ENCODE measurements at regions not wholly inside any gene's neighbourhood (a gene's known extent, or its start where the extent isn't known, plus 50 kb on each side); places are given as distances from the start of the nearest gene placed in this dataset.

DNA sequence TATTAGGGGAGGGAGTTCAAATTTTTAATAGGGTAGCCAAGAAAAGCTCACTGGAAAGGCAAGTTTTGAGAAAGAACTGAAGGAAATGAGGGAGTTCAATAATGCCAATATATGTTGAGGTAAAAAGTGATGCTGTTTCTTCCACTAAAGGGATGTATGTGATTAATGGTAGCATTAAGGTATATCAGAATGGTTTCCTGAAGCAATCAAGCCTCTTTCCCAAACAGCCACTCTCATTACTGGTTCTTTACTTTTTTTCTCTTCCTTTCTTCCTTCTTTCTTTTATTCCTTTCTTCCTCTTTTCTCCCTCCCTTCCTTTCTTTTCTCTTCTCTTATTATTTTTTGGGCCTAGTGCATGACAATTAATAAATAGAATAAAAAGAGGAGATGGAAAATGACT lies 433.5 kb downstream of the SATB2 start:
- Mint-ChIP-seq H3K4me1 (no peaks in the 10 kb centered on the region), H3K4me3 (no peak overlapping the region), H3K27ac (no peak overlapping the region), H3K27me3 (no peaks in the 10 kb centered on the region), H3K9me3 (no peaks in the 10 kb centered on the region), H3K36me3 (ENCODE audit: low read depth) (no peaks in the 10 kb centered on the region)
- ATAC-seq (no peak), DNase-seq (no peak)

DNA sequence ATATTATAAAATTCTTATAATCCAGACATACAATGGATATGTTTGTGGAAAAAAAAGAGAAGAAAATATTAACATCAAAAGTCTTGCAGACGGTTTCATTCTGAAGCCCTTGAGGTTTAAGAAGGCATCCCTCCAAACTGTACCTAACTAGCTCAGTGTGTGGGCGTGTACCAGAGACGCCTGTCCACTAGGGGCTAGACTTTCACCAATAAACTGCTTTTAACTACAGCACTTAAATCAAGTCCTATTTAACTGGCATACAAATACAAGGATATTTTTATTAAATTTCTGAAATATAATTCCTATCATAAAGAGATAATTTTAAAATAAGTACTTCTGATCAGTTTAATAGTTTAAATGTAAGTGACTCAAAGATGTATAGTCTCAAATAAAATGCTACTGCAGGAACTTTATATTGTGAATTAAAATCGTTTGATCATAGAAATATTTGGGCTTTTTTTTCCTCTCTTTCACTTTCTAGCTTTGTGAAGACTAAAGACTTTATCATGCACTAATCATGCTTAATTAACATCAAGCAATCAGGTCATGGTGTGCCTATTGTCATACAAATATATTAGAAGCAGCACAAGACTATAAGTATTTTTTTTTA lies 437.7 kb downstream of the SATB2 start:
- H3K9me3 Mint-ChIP-seq = no peaks in the 10 kb centered on the region
- no peaks in the 10 kb centered on the region for H3K4me1 Mint-ChIP-seq
- no peaks in the 10 kb centered on the region for H3K36me3 Mint-ChIP-seq (ENCODE audit: low read depth)
- no peak overlapping the region for H3K4me3 Mint-ChIP-seq
- no peak for ATAC-seq
- H3K27me3 Mint-ChIP-seq = no peaks in the 10 kb centered on the region
- H3K27ac Mint-ChIP-seq = no peak overlapping the region
- no peak for DNase-seq

DNA sequence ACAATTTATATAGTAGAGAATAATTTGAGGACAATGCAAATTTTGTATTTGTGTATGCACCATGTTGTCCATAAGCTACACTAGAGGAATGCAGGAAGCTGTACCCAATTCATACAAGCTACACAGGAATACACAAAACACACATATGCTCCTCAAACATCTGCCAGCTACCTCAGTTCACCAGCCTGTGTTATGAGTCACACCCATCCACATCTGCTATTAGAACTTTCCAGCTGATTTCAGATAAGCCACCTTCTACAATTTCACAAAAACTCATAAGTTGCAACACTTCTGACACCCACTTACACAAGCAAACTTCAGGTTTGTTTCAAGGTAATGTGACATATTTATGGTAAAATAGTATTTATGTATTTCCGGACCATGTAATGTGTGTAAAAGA lies 438.9 kb downstream of the SATB2 start:
- Mint-ChIP-seq H3K27ac (no peak overlapping the region), H3K4me1 (no peaks in the 10 kb centered on the region), H3K4me3 (no peak overlapping the region), H3K9me3 (no peaks in the 10 kb centered on the region), H3K36me3 (ENCODE audit: low read depth) (no peaks in the 10 kb centered on the region), H3K27me3 (no peaks in the 10 kb centered on the region)
- no peak for DNase-seq
- ATAC-seq = no peak

DNA sequence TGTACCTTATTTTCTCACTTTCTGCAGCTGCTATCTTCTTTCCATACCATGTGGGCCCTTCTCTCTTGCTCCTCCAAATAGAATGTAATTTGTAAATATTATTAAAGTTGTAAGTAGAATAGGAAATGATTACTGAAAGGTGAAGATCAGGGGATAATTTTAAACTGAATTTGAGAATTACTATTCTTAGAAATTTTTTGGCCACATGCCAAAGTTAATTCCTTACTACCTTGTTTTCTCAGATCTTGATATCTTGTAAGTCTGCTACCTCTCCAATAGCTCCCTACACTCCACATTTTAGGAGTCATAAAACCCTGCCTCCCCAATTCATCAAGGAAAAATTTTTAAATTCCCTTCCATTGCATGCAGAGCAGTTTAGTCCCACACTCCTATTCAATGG lies 442.7 kb downstream of the SATB2 start:
- H3K9me3 Mint-ChIP-seq = peaks cover 6% of the 10 kb centered on the region
- no peaks in the 10 kb centered on the region for H3K4me1 Mint-ChIP-seq
- DNase-seq (no peak), ATAC-seq (no peak)
- no peaks in the 10 kb centered on the region for H3K27me3 Mint-ChIP-seq
- no peak overlapping the region for H3K27ac Mint-ChIP-seq
- no peaks in the 10 kb centered on the region for H3K36me3 Mint-ChIP-seq (ENCODE audit: low read depth)
- H3K4me3 Mint-ChIP-seq = no peak overlapping the region

DNA sequence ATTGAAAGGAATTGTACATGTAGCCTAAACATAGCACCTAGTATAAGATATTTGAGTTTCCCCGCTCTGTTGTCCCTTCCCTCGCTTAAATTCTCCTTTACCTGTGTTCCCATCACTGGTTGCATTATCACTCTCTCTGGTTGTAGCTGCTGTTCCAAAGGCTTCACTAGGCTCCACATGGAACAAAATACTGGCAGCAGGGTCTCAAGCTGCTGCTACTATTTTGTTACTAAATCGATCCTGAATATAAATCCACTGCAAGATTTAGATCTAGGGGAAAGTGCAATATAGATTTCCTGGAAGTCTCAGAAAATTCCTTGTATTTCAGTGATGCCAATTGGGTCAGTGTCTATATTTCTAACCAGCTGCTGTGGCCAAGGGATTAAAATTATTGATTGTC lies 443.5 kb downstream of the SATB2 start:
- no peak for DNase-seq
- Mint-ChIP-seq H3K36me3 (ENCODE audit: low read depth) (no peaks in the 10 kb centered on the region), H3K27me3 (no peaks in the 10 kb centered on the region), H3K4me3 (no peak overlapping the region), H3K27ac (no peak overlapping the region), H3K4me1 (no peaks in the 10 kb centered on the region), H3K9me3 (peaks cover 7% of the 10 kb centered on the region)
- no peak for ATAC-seq

DNA sequence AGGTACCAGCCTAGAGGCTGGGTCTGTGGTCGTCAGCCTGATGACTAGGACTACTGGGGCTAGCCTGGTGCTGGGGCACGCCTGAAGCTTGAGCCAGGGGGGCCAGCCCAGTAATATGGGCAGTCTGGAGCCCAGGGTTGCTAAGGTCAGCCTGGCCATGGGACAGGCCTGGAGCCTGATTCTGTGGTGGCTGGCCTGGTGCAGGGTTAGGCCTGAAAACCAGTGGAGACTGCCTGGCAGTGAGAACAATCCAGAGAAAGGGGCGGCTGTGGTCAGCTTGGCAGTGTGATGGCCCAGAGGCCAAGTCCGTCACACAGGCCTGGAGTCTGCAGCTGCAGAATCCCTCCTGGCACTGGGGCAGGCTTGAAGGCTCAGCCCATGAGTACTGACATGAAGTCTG lies 445.8 kb downstream of the SATB2 start:
- Mint-ChIP-seq H3K27ac (no peak overlapping the region), H3K27me3 (no peaks in the 10 kb centered on the region), H3K9me3 (peaks cover 7% of the 10 kb centered on the region), H3K36me3 (ENCODE audit: low read depth) (no peaks in the 10 kb centered on the region), H3K4me3 (no peak overlapping the region), H3K4me1 (no peaks in the 10 kb centered on the region)
- ATAC-seq = peak; percentile 15
- no peak for DNase-seq

DNA sequence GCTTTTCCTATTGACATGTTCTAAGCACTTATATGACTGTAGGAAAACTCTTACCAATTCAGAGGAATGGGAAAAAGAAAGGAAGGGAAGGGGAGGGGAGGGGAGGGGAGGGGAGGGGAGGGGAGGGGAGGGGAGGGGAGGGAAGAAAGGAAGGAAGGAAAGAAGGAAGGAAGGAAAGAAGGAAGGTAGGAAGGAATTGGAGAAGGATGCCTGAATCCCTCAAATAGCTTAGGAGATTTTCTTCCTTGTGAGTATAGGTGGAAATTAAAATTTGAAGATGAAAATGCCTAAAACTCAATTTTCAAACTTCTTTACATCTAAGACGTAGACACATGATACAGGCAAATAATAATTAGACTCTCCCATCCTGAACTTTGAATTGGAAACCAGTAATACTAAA lies 463.1 kb downstream of the SATB2 start:
- DNase-seq (no peak), ATAC-seq (no peak)
- no peaks in the 10 kb centered on the region for H3K4me1 Mint-ChIP-seq
- H3K27ac Mint-ChIP-seq = no peak overlapping the region
- peaks cover 8% of the 10 kb centered on the region for H3K9me3 Mint-ChIP-seq
- no peak overlapping the region for H3K4me3 Mint-ChIP-seq
- no peaks in the 10 kb centered on the region for H3K36me3 Mint-ChIP-seq (ENCODE audit: low read depth)
- H3K27me3 Mint-ChIP-seq = no peaks in the 10 kb centered on the region

DNA sequence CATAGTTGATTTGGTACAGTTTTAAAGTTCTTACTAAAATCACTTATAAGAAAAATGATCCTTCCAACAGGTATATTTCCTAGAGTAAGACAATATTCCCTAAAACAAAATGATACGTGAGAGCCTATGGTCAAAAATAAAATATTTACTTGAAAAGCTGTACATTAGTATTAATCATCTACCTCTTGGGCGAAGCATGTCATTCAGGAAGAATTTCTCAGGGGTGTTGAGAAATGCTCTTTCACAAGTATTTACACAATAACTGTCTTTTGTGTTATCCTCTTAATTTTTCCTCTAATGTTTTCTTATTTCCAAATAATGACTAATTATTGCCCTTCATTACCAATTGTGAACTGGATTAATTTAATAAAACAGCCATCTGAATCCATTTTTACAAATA lies 466.3 kb downstream of the SATB2 start:
- H3K9me3 Mint-ChIP-seq = peaks cover 14% of the 10 kb centered on the region
- DNase-seq (no peak), ATAC-seq (no peak)
- no peaks in the 10 kb centered on the region for H3K36me3 Mint-ChIP-seq (ENCODE audit: low read depth)
- H3K27me3 Mint-ChIP-seq = no peaks in the 10 kb centered on the region
- H3K4me1 Mint-ChIP-seq = no peaks in the 10 kb centered on the region
- no peak overlapping the region for H3K27ac Mint-ChIP-seq
- no peak overlapping the region for H3K4me3 Mint-ChIP-seq

DNA sequence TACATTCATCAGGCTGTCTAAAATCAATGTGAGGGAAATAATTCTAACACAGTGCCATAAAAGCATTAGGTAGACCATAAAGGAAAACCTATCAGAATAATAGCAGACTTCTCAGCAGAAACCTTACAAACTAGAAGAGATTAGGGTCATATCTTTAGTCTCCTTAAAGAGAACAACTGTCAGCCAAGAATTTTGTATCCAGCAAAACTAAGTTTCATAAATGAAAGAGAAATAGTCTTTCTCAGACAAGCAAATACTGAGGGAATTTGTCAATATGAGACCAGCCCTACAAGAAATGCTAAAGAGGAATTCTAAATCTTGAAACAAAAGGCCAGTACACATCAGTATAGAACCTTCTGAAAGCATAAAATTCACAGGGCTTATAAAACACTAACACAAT lies 482.0 kb downstream of the SATB2 start:
- no peak overlapping the region for H3K27ac Mint-ChIP-seq
- H3K9me3 Mint-ChIP-seq = peaks cover 16% of the 10 kb centered on the region
- H3K4me3 Mint-ChIP-seq = no peak overlapping the region
- no peaks in the 10 kb centered on the region for H3K4me1 Mint-ChIP-seq
- H3K27me3 Mint-ChIP-seq = no peaks in the 10 kb centered on the region
- DNase-seq (no peak), ATAC-seq (no peak)
- H3K36me3 Mint-ChIP-seq (ENCODE audit: low read depth) = no peaks in the 10 kb centered on the region

DNA sequence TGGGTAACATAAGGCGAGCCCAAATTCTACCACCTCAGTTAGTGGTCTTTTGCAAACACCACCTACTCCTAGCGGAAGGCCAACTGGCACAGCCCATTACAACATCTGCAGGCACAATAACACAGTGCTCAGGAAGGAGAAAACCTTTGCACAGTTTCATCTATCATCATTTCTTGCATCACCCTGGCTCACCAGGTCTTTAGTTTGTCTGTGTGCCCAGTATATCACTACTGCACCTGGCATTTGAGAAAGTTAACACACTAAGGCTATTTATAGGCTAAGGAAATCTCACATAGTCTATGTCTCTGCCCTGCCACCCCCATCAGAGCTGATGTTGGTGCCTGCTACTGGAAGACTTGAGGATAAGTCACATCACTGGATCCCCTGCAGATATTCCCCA lies 484.0 kb downstream of the SATB2 start:
- Mint-ChIP-seq H3K27ac (no peak overlapping the region), H3K4me1 (no peaks in the 10 kb centered on the region), H3K9me3 (peaks cover 18% of the 10 kb centered on the region), H3K4me3 (no peak overlapping the region), H3K36me3 (ENCODE audit: low read depth) (no peaks in the 10 kb centered on the region), H3K27me3 (no peaks in the 10 kb centered on the region)
- DNase-seq = no peak
- no peak for ATAC-seq

DNA sequence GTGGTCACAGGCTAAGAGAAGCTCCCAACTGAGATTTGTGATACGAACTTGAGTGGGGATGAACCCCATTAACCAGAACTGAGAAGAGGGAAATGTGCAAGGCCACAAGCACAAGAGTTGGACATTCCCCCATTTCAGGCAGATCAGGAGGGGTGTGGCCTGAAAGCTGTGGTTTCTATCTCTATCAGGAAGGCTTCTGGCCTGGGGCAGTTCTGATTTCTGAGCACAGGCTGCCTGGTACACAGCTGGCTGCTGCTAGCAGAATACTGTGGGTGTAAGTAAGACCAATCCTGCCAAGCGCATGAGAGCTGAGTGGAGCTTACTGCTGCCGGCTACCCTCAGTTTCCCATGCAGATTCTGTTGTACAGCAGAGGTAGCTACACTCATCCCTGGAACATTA lies 484.6 kb downstream of the SATB2 start:
- H3K4me1 Mint-ChIP-seq = no peaks in the 10 kb centered on the region
- ATAC-seq = no peak
- no peak overlapping the region for H3K4me3 Mint-ChIP-seq
- no peak overlapping the region for H3K27ac Mint-ChIP-seq
- H3K36me3 Mint-ChIP-seq (ENCODE audit: low read depth) = no peaks in the 10 kb centered on the region
- DNase-seq = no peak
- no peaks in the 10 kb centered on the region for H3K27me3 Mint-ChIP-seq
- peaks cover 18% of the 10 kb centered on the region for H3K9me3 Mint-ChIP-seq

DNA sequence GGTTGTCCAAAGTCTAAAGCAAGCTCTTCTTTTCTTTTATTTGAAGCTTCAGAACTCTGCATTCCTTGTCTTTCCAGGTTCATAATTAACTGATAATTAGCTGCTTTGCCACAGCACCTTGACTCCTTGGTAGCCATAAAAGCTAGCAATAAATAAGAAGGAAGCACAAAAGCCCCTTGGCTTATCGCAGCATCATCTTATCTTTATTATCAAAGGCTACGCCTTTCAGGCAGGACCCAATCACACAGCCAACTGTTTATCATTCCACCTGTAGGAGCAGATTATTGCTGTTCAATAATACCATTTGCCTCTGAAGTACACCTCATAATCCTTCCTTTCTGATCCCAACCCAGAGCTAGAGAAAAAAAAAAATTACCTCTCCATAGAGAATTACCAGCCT lies 489.2 kb downstream of the SATB2 start:
- H3K36me3 Mint-ChIP-seq (ENCODE audit: low read depth) = no peaks in the 10 kb centered on the region
- no peak for ATAC-seq
- H3K4me3 Mint-ChIP-seq = no peak overlapping the region
- H3K4me1 Mint-ChIP-seq = no peaks in the 10 kb centered on the region
- peaks cover 2% of the 10 kb centered on the region for H3K9me3 Mint-ChIP-seq
- no peak overlapping the region for H3K27ac Mint-ChIP-seq
- no peak for DNase-seq
- no peaks in the 10 kb centered on the region for H3K27me3 Mint-ChIP-seq

DNA sequence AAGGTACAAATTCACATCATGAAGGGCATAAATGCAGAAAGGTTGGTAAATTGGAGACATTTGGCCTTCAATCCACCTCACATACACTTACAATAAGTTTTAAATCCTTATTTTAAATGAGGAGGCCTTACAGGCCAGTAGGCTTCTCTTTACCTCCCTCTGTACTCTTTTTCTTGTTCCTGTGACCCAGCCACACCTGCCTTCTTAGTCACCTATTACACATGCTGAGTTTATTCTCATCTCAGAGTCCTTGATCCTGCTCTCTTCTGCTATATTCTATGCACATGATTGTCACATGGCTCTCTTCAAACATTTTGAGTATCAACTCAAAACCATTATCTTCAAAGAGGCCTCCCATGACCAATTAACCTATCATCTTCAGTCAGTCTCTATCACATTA lies 491.5 kb downstream of the SATB2 start:
- no peaks in the 10 kb centered on the region for H3K4me1 Mint-ChIP-seq
- H3K9me3 Mint-ChIP-seq = peaks cover 2% of the 10 kb centered on the region
- no peak overlapping the region for H3K4me3 Mint-ChIP-seq
- no peaks in the 10 kb centered on the region for H3K36me3 Mint-ChIP-seq (ENCODE audit: low read depth)
- no peaks in the 10 kb centered on the region for H3K27me3 Mint-ChIP-seq
- no peak overlapping the region for H3K27ac Mint-ChIP-seq
- DNase-seq (no peak), ATAC-seq (no peak)

DNA sequence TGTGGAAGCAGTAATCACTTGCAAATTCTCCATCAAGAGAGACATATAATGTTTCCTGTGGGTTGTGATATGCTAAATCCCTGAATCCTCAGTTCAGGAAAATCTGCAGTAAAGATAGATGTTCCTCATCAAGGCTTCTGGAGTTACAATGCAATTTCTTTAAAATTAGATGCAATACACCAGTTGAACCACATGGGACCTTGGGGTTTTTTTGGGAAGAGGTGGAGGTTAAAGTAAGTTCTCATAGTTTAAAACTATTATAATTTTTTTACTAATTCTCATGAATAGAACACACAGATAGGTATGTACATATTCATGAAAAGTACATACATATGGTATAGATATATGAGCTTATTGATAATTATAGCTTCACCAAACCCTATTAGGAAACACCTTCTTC lies 496.2 kb downstream of the SATB2 start:
- Mint-ChIP-seq H3K36me3 (ENCODE audit: low read depth) (no peaks in the 10 kb centered on the region), H3K27me3 (no peaks in the 10 kb centered on the region), H3K4me1 (no peaks in the 10 kb centered on the region), H3K9me3 (no peaks in the 10 kb centered on the region), H3K27ac (no peak overlapping the region), H3K4me3 (no peak overlapping the region)
- ATAC-seq (no peak), DNase-seq (no peak)

DNA sequence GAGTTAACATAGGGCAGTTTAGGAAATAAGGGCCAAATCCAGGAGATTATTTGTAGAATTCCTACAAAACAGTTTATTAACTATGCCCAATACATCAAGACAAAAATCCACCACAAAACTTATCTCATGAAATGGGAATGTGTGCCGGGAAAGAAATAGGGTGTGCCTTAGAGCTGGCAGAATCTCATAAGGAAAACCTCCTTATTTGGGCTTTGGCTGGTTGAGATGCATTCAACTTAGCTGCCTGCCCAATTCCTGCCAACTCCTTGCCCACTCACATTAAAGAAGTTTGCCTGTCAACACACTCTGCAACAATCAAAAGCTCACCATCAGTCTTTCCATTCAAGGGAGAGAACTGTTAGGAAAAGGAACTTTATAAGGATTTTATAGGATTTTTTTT lies 500.6 kb downstream of the SATB2 start:
- Mint-ChIP-seq H3K36me3 (ENCODE audit: low read depth) (no peaks in the 10 kb centered on the region), H3K27ac (no peak overlapping the region), H3K9me3 (no peaks in the 10 kb centered on the region), H3K27me3 (no peaks in the 10 kb centered on the region), H3K4me3 (no peak overlapping the region), H3K4me1 (no peaks in the 10 kb centered on the region)
- no peak for DNase-seq
- ATAC-seq = no peak

DNA sequence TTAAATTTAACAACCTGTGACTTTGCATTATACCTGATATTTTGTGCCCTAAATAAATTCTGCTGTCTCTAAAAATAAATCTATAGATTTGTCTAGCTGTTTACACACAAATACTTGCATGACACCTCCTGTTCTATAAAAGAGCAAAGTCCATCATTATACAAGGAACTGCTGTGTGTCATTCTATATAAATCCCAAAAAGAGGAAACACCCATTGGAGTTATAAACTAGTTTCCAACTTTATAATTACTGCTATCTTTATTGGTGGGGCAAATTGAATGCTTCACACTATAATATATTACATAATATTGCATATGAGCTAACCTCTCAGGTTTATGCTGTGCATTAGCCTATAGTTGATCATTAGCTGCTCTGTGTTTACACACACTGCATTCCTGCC lies 504.4 kb downstream of the SATB2 start:
- Mint-ChIP-seq H3K4me3 (no peak overlapping the region), H3K9me3 (no peaks in the 10 kb centered on the region), H3K4me1 (no peaks in the 10 kb centered on the region), H3K27ac (no peak overlapping the region), H3K27me3 (no peaks in the 10 kb centered on the region), H3K36me3 (ENCODE audit: low read depth) (no peaks in the 10 kb centered on the region)
- no peak for ATAC-seq
- DNase-seq = no peak
